GM19025 (cell line): ENCODE measurements at regions not wholly inside any gene's neighbourhood (a gene's known extent, or its start where the extent isn't known, plus 50 kb on each side); places are given as distances from the start of the nearest gene placed in this dataset.

Experiments
- ATAC-seq: cut with Tn5 transposase; IDR thresholded peaks from one replicate; pipeline ENCODE4 v1.9.1; 2021; ENCODE audit warnings: mild to moderate bottlenecking, low read depth, moderate library complexity; ENCODE audit not compliant: unreplicated experiment

DNA sequence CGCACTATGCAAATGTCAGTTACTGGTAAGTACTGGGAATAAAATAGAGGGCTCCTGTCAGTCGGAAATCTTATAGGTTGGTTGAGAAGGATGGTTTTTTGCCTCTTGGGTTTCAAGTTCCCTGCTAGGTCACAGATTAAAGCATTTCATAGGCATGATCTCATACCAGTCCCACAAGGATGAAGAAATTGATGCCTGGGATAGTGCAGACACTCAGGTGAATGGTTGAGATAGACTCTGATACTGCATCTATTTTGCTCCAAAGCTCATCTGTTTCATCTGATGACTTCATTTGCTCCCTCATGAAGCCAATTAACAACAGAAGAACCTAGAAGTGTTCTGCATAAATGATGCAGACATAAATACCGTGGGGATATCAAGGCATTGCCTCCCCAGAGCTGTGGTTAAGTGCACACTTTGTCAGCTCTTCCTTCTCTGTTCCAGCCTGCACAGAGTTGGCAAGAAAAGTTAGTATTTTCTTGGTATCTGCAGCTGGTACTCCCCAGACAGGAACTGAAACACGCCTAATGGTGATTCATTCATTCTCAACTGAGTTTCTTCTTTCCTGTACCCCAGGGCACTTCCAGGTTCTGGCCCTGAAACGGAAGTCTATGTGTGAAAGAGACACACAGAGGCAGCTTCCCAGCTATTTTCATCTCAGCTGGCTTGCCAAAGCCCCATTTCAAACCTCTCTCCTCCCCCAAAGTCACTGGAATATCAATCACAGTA is 418.3 kb upstream of the SALL1 start:
- peak; percentile 67 for ATAC-seq

DNA sequence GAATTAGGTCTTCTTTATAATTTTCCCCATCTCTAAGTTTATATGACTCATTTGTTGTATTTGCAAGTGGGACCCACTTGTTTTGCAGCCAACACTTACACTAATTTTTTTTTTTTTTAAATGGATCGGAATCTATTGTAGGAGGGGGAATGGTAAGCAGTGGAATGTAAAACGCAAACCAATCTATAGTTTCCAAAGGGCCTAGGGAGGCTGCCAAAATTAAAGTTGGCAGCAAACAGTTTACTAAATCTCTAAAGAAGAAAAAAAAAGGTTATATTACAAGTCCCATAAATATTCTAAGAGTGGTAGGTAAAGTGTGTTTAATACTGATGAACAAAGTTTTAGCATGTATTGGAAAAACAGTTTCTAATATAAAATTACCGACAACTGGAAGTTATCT is 416.8 kb upstream of the SALL1 start:
- ATAC-seq = no peak

DNA sequence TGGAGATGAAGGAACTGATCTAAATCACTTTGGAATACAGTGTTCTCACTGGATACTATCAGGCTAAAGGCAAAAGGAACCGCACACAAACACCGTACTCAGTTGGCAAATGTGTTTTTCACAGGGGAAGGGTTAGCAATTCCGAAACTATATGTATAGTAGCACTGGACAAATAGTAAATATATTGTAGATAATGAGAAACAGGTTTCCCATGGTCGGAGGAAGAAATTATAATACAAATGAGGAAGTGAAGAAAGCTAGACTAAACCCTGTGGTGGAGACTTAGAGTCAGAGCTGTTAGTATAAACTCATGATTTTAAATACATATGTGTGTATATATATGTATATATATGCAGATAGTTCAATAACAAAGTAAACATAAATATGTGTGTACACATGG is 414.1 kb upstream of the SALL1 start:
- no peak for ATAC-seq

DNA sequence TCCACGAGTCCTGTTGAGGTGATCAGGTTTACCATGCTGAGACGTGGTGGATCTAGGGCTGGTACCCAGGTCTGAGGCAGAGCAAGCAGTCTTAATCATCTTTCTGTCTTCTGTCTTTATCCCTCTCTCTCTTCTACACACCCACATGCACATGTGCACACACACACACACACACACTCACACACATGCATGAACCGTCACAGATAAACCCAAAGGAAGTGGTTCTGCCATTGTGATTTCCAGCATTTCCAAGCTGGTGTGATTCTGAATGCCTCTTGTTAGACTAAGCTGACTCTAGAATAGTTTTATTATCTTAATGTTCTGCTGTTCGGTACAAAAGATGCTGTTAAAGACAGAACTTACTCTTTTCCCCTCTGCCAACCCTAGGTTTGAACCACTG is 411.8 kb upstream of the SALL1 start:
- ATAC-seq = no peak

DNA sequence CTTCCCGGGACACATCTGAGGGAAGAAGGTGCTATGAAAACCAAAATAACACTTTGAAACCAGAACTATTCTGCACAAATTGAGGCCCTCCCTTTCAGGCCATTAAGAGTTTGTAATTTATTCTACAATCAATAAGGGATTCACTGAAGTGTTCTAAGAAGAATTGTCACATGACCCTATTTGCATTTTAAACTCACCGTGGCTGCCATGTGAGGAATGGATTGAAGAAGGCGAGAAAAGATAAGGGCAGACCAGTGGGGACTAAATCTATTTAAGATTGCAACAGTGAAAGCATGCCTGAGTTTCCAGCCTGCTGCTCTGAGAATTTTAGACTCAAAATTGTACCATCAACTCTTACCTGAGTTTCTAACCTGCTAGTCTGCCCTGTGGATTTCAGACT is 408.8 kb upstream of the SALL1 start:
- ATAC-seq = no peak

DNA sequence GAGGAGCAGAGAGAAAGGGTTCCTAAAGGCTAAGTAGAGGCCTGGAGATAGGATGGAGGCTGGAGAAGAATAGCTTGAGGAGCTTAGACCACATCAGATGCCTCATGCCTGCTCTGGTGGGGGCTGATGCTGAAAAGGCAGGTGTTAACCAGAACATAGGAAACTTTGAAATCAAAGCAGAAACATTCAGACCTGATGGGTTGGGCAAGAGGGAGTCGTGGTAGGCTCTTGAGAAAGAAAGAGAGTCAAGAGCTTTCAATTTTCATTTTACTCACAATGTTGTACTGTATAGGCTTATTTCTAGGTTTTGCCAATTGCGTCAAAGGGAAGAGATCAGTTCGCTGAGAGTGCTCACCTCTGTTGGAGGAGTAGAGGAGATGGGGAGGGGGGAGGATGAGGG is 406.6 kb upstream of the SALL1 start:
- peak; percentile 65 for ATAC-seq

DNA sequence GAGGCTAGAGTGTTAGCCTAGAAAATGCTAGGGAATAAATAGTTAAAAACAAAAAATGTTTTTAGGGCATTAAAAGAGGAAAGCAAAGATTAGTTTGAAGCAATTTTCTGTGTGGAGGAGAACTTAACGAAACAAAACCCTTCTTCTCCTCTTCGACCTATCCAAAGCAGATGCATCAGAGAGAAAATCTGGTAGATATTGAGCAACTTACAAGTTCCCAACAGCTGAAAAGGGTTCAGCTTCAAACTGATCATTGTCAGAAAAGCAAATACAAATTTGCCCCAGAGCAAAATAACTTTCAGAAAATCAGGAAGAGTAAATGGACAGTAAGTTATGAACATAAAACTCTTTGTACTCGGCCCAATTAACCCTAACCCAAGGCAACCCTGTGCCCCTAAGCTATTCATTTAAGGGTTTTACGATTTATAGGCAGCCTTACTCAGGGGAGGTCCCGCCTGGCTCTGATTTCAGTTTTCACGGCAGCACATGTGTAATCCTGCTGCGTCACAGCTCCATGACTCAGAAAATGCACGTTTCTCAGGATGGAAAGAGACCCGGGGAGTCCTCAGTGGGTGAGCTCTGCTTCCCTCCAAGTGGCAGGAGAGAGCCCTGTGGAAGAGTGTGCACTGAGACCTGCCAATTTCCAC is 405.7 kb upstream of the SALL1 start:
- ATAC-seq = no peak

- no peak for ATAC-seq
Observed at GRCh38 chr16:51553910-51554309, 402.8 kb upstream of the SALL1 start.

DNA sequence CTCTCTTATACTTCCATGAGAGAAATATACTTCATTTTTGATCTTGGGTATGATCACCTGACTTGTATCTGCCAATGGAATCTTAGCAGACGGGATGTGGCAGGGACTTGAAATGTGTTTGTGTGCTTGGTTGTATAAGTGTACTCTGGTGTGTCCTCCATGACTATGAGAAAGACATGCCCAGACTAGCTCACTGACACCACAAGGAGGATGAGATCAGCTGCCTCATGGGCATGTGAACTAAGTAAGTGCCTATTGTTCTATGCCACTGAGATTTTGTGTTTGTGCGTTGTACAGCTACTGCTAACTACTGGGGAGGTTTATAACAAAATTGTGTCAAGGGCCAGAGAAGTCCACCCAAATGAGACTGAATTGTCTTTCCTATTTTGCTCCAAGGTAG is 402.2 kb upstream of the SALL1 start:
- ATAC-seq = no peak

- no peak for ATAC-seq
Observed at GRCh38 chr16:51550800-51551347, 399.8 kb upstream of the SALL1 start.

DNA sequence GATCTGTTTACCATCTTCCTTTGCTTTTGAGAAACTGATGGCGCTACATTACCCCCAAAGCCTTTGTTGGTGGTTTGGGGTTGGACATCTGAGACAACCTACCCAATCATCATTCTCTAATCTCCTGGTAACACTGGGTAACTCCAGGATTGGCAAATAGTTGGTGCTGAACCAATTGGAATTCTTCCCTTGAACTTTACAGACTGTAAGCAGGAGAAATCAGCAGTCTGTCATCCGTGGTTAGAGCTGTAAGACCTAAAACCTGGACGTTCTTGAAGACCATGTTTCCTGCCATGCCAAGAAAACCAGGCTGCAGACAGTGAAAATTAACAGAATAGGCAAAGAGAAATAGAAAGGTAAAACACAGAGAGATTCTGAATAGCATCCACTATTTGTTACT is 398.8 kb upstream of the SALL1 start:
- no peak for ATAC-seq

GRCh38 chr16:51545951-51546350 is 394.9 kb upstream of the SALL1 start:
- ATAC-seq = no peak

DNA sequence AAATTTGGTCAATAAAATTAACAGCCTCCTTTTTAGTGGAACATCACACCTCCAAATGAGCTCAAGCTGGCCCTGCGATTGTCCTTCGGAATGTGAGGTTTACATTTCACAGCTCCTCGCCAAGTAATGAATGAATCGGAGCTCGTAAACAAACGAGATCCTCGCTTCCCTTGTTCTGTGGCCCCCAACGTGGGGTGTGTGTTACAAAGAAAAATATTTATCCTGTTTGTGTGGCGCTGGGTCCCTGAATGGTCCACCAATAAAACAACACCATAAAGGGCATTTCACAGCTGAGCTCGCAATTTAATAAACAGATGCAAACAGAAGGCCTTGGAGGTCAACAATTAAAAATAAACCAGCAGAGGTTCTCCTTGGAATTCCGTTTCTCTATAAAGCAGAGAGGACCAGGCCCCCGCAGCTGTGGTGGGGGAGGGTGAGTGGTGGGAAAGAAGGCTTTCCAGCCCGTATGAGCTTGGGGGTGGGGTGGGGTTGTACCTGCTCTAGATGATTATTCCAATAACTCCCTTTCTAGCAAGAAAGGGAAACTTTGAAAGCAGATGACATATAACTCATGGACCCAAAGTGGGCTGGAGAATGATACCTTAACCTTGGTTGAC is 393.9 kb upstream of the SALL1 start:
- no peak for ATAC-seq

- ATAC-seq = no peak
Observed at GRCh38 chr16:51543971-51544370, 392.9 kb upstream of the SALL1 start.

GRCh38 chr16:51542981-51543815 is 392.1 kb upstream of the SALL1 start:
- ATAC-seq = no peak

- no peak for ATAC-seq
Observed at GRCh38 chr16:51540259-51540658, 389.2 kb upstream of the SALL1 start.

DNA sequence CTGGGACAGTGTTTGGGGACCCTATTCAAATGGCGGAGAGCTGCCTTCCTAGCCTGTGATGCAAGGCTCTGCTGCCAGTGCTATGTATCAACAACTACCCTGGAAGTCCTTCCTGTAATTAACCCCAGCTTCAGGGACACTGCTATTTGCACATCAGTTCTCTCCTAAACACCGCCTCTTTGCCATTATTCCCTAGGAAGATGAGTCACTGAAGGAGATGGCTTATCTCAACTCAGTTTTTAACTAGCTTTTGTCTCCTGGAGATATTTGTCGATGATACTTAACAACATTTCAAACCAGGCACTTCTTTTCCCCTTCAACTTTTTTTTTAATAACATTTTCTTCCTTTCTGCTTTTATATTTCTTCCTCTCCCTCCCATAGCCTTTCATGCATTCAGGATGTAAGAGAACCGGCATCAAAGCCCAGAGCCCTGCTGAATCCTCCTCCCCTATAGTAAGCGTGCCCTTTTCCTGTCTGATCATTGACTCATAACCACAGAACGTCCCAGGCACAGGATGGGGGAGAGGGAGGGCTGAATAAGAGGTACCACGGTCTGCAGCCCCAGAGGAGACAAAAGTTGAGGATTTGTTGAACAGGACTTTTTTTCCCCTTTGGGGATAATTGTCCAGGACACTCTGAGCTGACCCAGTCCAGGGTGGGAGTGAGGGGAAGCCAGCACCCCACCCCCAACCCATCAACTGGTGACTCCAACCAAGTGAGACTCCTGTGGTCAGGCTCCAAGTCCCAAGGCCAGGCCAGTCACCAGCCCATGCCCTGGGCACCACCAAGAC is 387.8 kb upstream of the SALL1 start:
- no peak for ATAC-seq

- ATAC-seq = no peak
Observed at GRCh38 chr16:51535591-51535990, 384.5 kb upstream of the SALL1 start.

DNA sequence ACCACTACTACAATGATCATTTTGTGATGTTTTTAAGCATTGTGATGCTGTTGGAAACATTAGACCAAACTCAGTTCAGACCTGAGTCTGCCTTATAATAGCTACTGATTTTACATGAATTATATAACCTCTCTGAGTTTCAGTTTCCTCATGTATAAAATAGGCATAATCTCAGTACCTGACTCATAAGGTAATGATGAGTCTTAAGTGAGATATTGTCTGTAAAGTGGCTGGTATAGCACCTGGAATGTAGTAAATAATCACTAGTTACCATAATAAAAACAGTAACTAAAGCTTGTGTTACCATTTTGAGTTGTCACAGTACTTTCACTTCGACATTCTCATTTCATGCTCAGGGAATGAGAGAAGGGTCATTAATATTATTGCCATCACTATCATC is 381.5 kb upstream of the SALL1 start:
- no peak for ATAC-seq

GRCh38 chr16:51531271-51531670 is 380.2 kb upstream of the SALL1 start:
- no peak for ATAC-seq
